Esophagus squamous epithelium (tissue), 4 donors: ENCODE measurements at regions not wholly inside any gene's neighbourhood (a gene's known extent, or its start where the extent isn't known, plus 50 kb on each side); places are given as distances from the start of the nearest gene placed in this dataset.

Experiments used
- CTCF ChIP-seq, 6 experiments: fragments of 450-650 bp in 4 of 6; fragments of 200-600 bp in 2 of 6; sonication (generic) in 2 of 6; IDR thresholded peaks; one replicate each; pipeline ENCODE4 v1.5.1; 2016 to 2019; ENCODE audit warnings: antibody characterized with exemption in 6 of 6, mild to moderate bottlenecking in 4 of 6, moderate library complexity in 4 of 6
- POLR2A ChIP-seq, 4 donors: fragments of 450-650 bp; IDR thresholded peaks; one replicate each; pipeline ENCODE4 v1.6.1; 2017; ENCODE audit warnings: antibody characterized with exemption in 4 of 4, mild to moderate bottlenecking in 4 of 4, moderate library complexity in 3 of 4

GRCh38 chr1:4083231-4084047 lies 183.4 kb upstream of the C1orf174 start:
- no peak for TF ChIP-seq CTCF (IDR thresholded peaks at IDR 0.05)
- no peak for TF ChIP-seq POLR2A (IDR thresholded peaks at IDR 0.05)
